AG09309 (cell line): ENCODE measurements at regions not wholly inside any gene's neighbourhood (a gene's known extent, or its start where the extent isn't known, plus 50 kb on each side); places are given as distances from the start of the nearest gene placed in this dataset.

Source experiments
- DNase-seq: peaks from one replicate; pipeline ENCODE4 v3.0.0-alpha.2; 2010; ENCODE audit warnings: low read depth
- H3K4me3 ChIP-seq: 2 replicates; pipeline ENCODE4 v1.5.1; 2011; ENCODE audit warnings: mild to moderate bottlenecking, low read depth, low read length, moderate library complexity; ENCODE audit not compliant: control insufficient read depth
- CTCF ChIP-seq: IDR thresholded peaks from 2 replicates; pipeline ENCODE4 v1.5.1; 2011; ENCODE audit warnings: mild to moderate bottlenecking, low read depth, low read length, inconsistent platforms; ENCODE audit not compliant: insufficient read depth, control insufficient read depth; ENCODE audit errors: missing control alignments

DNA sequence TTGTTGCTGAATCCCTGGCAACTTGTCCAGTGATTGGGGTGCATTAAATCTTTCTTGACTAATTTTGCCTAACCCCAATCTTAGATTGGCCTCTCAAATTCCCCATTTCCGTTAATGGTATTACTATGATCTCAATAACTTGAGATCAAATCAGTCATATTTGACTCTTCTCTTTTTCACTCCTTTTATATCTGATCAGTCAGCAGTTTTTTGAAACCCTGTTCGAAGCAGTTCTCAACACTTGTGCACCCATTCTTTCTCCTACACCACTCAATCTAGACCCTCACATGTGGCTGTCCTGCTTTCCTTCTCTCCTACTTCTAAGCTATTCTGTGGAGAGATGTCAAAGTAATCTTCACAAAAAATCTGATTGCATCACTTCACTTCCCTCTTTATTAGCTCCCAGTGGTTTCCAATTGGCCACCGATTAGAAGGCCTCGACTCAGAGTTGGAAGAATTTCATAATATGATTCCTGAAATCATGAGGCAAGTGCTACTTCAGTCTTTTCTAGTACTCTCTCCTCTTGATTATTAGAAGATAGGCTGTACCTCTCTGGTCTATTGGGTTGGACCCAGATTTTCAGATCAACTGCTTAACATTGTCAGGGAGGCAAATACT lies 128.9 kb downstream of the ZNF365 start:
- H3K4me3 ChIP-seq = no peak overlapping the region
- TF ChIP-seq CTCF = no peak
- DNase-seq = peak; percentile 13

DNA sequence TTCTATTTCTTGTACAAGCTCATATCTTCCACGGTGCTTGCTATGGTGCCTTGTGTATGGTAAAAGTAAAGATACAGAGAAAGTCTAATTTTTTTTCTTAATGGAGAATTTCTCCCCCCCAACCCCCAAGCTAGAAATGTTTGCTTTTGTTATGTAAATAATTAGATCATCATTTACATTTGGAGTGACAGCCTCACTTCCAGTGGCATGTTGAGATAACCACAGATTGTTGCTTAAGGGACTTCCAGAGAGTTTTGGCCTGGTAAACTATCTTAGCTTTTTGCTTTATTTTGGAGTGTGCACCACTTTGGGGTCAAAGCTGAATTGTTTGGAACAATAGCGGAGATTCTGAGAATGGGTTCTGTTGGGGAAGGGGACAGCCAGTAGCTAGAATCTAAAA lies 129.7 kb downstream of the ZNF365 start:
- TF ChIP-seq CTCF = no peak
- H3K4me3 ChIP-seq = no peak overlapping the region
- no peak for DNase-seq

GRCh38 chr10:62506371-62506770 lies 132.2 kb downstream of the ZNF365 start:
- no peak for DNase-seq
- H3K4me3 ChIP-seq = no peak overlapping the region
- no peak for TF ChIP-seq CTCF

- no peak overlapping the region for H3K4me3 ChIP-seq
- no peak for TF ChIP-seq CTCF
- no peak for DNase-seq
These were observed 137.1 kb downstream of the ZNF365 start for GRCh38 chr10:62511238-62511637.

GRCh38 chr10:62511656-62512055 lies 137.5 kb downstream of the ZNF365 start:
- no peak for TF ChIP-seq CTCF
- DNase-seq = no peak
- no peak overlapping the region for H3K4me3 ChIP-seq

DNA sequence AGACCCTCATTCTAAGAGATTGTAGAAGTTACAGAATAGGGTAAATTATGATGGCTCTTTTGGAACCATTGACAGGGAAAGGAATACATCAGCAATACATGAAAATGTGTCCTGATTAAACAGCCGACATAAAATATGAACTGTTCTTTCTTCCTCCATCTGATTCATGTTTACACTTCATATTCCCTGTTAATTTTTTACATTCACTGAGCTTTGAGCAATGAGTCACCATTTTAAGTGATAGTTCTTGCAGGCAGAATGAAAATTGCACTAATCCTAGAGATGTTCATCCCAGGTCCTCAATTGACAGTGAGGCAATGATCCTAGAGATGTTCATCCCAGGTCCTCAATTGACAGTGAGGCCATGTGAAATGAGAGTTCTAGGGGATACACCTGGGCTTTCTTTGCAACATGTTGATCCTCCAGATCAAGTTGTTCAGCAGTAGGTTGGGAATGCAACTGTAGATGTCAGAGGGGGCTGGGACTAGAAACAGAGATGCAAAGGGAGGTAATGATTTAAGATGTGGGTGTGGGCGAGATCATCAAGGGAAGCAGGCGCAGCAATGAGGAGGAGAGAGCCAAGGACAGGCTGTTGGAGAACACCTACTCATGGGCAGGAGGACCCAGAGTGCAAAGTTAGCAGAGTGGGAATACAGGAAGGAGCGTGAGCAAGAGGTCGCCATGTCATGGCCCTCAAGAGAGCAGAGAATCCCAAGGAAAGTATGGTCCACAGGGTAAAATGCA lies 138.7 kb downstream of the ZNF365 start:
- no peak overlapping the region for H3K4me3 ChIP-seq
- no peak for TF ChIP-seq CTCF
- no peak for DNase-seq

DNA sequence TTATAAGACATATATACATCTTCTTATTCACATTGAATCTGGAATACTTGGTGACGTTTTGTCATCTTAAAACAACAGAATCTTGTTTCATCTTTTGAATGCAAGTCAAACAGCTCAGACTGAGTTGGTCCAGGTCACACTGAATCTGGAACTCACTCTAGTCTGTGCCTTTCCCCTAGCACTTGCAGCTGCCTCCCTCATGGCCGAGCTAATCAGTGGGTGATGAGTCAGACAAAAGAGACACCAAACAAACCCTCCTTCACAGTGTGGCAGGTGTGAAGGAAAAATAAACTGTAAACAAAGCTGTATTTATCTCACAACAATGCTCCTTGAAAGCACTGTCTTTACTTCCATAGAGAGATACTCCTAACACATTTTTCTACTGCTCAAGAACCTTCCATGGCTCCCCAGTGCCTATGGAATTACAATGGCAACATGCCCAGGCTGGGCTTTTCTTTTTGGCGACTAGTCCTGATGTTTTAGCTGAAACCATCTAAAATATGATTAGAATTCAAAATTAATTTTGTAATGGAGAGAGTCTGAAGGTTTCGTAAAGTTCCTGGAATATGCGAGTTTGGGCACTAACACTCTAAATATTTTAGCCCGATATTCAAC lies 140.0 kb downstream of the ZNF365 start:
- TF ChIP-seq CTCF = no peak
- DNase-seq = no peak
- H3K4me3 ChIP-seq = no peak overlapping the region
